HG02870 (cell line): ENCODE measurements at regions not wholly inside any gene's neighbourhood (a gene's known extent, or its start where the extent isn't known, plus 50 kb on each side); places are given as distances from the start of the nearest gene placed in this dataset.
"Not testable (repeated sequence)": the region's sequence is repeated elsewhere in the genome, so short reads cannot be mapped to it uniquely, and the experiment has no call there.

Source experiments
- ATAC-seq: cut with Tn5 transposase; IDR thresholded peaks from one replicate; pipeline ENCODE4 v1.9.1; 2021; ENCODE audit warnings: mild to moderate bottlenecking, moderate library complexity; ENCODE audit not compliant: unreplicated experiment

DNA sequence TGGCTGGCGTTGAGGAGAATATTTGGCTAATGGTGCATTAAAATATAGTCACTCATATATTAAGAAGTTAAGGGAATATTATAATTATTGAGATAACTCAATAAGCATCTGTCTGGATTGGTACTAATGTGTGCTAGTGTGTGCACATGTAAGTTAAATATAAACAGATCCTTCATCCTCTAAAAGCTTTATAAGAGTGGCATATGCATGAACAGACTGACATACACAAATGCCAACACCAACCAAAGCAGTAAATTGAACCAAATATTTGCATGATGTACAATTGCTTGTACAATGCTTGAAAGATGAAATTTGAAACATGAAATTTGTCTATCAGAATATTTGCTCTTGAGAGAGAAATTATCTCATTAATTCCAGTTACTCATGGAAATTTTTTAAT is 344.9 kb downstream of the ADGRL2 start:
- no peak for ATAC-seq

DNA sequence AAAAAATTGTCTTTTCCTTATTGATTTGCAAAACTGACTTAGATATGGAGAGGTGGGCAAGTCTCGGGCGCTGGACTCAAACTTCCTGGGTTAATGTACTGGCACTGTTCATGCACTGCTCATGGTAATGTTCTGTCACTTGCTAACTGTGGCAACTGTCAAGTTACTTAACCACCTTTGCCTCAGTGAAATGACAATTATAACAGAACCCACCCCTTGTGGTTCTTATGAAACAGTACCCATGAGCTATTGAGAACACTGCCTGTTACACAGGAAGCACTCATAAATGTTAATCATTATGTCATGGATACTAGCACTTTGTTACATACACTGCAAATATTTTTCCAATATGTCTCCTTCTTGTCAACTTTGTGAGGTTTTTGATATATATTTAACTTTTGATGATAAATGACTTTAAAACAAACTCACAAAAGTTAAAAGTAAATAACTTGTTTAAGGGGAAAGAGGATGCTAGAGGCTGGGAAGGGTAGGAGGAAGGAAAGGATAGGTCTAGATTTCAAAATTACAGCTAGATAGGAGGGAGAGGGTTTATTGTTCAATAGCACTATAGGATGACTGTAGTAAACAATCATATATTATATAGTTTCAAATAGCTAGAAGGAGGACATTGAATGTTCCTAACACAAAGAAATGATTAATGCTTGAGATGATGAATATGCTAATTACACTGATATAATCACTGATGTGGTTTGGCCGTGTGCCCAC is 342.5 kb downstream of the ADGRL2 start:
- ATAC-seq = no peak

- ATAC-seq = no peak
Measured at GRCh38 chr1:82141390-82141789, 340.7 kb downstream of the ADGRL2 start.

GRCh38 chr1:82139751-82140468 is 339.2 kb downstream of the ADGRL2 start:
- no peak for ATAC-seq

DNA sequence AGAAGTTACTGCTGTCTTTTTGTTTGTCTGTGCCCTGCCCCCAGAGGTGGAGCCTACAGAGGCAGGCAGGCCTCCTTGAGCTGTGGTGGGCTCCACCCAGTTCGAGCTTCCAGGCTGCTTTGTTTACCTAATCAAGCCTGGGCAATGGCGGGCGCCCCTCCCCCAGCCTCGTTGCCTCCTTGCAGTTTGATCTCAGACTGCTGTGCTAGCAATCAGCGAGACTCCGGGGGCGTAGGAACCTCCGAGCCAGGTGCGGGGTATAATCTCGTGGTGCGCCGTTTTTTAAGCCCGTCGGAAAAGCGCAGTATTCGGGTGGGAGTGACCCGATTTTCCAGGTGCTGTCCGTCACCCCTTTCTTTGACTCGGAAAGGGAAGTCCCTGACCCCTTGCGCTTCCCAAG is 335.6 kb downstream of the ADGRL2 start:
- ATAC-seq = not testable (repeated sequence)

DNA sequence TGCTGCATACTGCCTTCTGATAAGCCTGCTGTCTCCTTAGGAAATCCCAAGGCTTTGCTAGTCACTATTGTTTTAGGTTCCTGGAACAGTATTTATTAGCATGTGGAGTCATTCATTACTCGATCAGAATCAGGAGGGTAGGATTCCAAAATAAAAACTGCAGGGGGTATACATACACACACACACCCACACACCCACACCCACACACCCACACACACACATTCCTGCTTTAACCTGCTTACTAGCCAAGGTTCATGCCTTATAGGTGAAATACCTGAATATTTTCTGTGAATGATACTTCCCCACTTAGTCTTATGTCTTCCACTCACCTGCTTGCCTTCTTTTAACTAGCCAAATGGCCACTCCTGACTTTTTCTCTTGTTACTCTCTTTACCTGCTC is 325.1 kb downstream of the ADGRL2 start:
- ATAC-seq = no peak

- no peak for ATAC-seq
Measured at GRCh38 chr1:82125119-82125518, 324.4 kb downstream of the ADGRL2 start.

- no peak for ATAC-seq
Measured at GRCh38 chr1:82121421-82121820, 320.7 kb downstream of the ADGRL2 start.

GRCh38 chr1:82116105-82116504 is 315.4 kb downstream of the ADGRL2 start:
- no peak for ATAC-seq

- no peak for ATAC-seq
Measured at GRCh38 chr1:82114887-82115286, 314.2 kb downstream of the ADGRL2 start.

GRCh38 chr1:82110366-82111254 is 309.9 kb downstream of the ADGRL2 start:
- no peak for ATAC-seq

GRCh38 chr1:82108843-82109242 is 308.1 kb downstream of the ADGRL2 start:
- no peak for ATAC-seq

DNA sequence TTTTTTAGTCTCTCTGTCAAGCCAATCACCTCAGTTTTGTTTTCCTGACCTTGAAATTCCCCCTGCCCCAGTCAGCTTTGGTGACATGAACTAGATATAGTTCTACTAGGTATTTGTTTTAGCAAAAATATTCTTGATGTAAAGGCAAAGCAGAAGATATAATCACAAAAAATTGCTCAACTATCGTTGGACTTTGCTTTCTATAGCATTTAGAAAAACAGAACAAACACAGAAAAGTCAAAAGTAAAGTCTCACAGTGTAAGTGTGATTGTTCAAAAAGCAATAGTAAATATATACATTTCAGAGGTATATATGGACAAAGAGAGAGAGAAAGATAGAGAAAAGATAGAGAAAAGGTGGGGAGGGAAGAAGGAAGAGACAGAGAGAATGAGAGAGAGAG is 305.9 kb downstream of the ADGRL2 start:
- ATAC-seq = no peak

- ATAC-seq = no peak
Measured at GRCh38 chr1:82099170-82099569, 298.4 kb downstream of the ADGRL2 start.

DNA sequence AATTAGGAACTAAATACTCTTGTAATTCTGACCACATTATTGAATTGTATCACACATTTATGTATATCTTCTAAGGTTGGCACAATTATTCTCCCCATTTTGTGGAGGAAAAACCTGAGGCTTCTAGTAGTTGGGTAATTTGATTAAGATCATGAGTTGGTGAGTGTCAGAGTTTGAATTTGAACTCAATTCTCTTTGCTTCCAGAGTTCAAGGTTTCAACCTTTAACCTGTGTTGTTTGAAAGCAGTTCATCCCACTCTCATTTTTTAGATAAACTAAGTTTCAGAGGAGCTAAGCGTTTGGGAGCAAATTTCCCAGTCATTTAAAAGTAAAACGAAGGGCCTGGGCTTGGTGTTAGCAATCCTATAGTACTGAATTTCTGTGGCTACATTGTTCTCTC is 293.4 kb downstream of the ADGRL2 start:
- no peak for ATAC-seq

GRCh38 chr1:82091729-82092128 is 291.0 kb downstream of the ADGRL2 start:
- no peak for ATAC-seq

DNA sequence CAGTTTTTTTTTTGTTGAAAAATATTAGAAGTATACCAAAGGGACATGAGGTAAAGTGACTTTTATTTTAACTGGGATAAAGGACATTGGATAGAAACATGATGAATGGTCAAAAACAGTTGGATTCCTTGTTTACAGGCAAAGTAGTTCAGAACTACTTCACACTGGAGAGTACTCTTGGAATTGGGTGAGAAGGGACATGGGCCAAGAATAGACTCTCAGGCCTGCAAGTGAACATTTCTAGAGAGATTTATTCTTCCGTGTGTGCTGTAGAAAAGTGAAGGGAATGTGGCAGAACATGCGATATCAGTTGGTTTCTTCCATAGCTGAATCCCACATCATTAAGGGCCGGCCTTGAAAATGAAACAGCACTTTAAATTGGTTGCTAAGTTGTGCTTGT is 290.5 kb downstream of the ADGRL2 start:
- no peak for ATAC-seq

DNA sequence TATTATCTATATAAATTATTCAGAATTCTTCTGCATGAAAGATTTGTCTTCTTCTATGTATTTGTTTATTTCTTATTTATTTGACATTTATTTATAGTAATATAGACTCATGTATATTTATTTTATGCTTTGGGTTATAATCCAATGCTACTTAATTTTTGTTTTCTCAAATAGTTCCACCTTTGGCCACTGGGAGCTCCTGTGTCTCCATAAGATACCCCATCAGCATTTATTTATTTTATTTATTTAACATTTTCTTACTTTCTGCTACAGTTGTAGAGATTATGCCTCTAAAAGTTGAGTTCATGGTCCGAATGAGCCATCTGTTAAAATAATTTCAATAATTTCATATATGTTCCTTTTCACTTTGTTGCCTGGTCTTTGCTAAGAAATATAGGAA is 289.4 kb downstream of the ADGRL2 start:
- ATAC-seq = no peak

DNA sequence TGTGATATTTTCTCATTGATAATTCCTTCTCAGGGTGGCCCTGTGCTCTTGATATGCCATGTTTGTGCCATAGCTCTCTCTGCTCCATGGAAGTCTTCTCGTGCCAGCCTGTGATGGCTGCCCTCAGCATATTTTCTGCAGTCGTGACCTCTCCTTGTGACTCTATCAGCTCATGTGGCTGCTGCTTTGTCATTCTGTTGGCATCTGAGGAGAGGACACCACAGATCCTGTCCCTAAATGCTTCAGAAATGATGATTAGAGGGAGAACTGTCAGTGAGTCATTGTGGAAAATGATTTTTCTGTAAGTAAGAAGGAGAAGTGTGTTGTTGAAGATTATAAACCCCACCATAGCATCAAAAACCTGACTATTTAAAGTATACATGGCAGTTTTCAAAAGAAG is 286.0 kb downstream of the ADGRL2 start:
- no peak for ATAC-seq

GRCh38 chr1:82079607-82080006 is 278.9 kb downstream of the ADGRL2 start:
- no peak for ATAC-seq

- ATAC-seq = no peak
Measured at GRCh38 chr1:82073659-82074058, 272.9 kb downstream of the ADGRL2 start.

DNA sequence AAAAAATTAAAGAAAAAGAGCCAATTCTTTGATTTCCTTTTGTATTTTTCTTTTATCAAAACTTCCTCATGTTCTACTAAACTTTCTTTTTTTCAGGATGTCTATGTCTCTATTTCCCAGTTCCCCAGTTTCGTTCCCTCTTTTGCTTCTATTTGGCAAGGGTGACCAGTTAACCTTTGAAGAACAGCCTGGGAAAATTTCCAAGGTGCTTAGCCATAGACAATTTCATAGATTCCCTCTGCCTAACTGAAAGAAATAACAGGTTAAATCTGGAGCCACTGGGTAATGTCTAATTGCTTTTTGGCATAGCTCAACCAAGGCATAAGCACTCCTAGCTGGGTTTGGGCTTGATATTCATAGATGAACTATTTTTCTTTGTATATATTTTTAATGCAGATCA is 272.3 kb downstream of the ADGRL2 start:
- no peak for ATAC-seq
